Upper lobe of left lung (tissue), 4 donors: ENCODE measurements at regions not wholly inside any gene's neighbourhood (a gene's known extent, or its start where the extent isn't known, plus 50 kb on each side); places are given as distances from the start of the nearest gene placed in this dataset.

Experiments used
- POLR2A ChIP-seq, 4 donors: fragments of 450-650 bp; IDR thresholded peaks; one replicate each; pipeline ENCODE4 v1.5.1; 2016 to 2017; ENCODE audit warnings: antibody characterized with exemption in 4 of 4, mild to moderate bottlenecking in 2 of 4
- POLR2AphosphoS5 ChIP-seq, 2 donors: sonication (generic); formaldehyde crosslinking; IDR thresholded peaks; one replicate each; pipeline ENCODE4 v1.5.1; 2017; ENCODE audit warnings: antibody characterized with exemption in 2 of 2
- TF ChIP-seq, protein P1 (sequence below), 6 experiments: fragments of 450-650 bp in 4 of 6; fragments of 200-600 bp in 2 of 6; sonication (generic) in 2 of 6; IDR thresholded peaks; one replicate each; pipeline ENCODE4 v1.5.1; 2016 to 2019; ENCODE audit warnings: antibody characterized with exemption in 6 of 6

DNA sequence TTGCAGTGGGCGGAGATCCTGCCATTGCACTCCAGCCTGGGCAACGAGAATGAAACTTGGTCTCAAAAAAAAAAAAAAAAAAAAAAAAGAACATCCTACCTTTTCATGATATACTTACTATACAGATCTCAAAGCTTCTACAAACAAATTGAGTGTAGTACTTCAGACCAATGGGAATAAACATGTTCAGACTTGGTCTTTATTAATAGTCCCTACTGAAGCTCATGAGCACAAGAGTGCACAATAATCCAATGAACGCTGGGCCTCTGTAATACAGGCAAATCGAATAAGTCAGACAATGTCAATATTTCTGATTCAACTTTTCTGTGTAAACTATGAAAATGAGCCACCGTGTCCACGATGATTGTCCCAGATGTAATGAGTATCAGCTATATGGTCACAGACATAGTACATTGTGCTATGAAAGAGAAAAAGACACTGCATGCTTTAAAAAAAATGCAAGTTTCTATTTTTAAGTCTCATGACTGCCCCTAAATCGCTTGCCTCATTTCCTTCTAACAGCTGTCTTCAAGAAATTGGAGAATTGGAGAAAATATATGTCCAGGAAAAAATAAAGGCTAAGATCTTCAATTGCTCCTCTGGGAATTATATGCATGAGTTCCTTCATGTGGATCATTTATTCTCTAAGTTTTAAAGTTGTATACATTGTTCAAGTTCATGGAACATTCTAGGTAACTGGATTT lies 64.0 kb upstream of the CTTNBP2 start:
- no peak for TF ChIP-seq POLR2A (IDR thresholded peaks at IDR 0.05)
- TF ChIP-seq POLR2AphosphoS5 (IDR thresholded peaks at IDR 0.05): no peak
- TF ChIP-seq, protein P1, sequence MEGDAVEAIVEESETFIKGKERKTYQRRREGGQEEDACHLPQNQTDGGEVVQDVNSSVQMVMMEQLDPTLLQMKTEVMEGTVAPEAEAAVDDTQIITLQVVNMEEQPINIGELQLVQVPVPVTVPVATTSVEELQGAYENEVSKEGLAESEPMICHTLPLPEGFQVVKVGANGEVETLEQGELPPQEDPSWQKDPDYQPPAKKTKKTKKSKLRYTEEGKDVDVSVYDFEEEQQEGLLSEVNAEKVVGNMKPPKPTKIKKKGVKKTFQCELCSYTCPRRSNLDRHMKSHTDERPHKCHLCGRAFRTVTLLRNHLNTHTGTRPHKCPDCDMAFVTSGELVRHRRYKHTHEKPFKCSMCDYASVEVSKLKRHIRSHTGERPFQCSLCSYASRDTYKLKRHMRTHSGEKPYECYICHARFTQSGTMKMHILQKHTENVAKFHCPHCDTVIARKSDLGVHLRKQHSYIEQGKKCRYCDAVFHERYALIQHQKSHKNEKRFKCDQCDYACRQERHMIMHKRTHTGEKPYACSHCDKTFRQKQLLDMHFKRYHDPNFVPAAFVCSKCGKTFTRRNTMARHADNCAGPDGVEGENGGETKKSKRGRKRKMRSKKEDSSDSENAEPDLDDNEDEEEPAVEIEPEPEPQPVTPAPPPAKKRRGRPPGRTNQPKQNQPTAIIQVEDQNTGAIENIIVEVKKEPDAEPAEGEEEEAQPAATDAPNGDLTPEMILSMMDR (IDR thresholded peaks at IDR 0.05): no peak
